ENCODE measurements at regions not wholly inside any gene's neighbourhood (a gene's known extent, or its start where the extent isn't known, plus 50 kb on each side); places are given as distances from the start of the nearest gene placed in this dataset.

GRCh38 chr1:217373761-217374701, 256.9 kb downstream of the GPATCH2 start:
- no peak overlapping the region for H3K27ac ChIP-seq
- no peak for DNase-seq (ENCODE audit: low spot score)
- H3K4me3 ChIP-seq = no peak overlapping the region
- TF ChIP-seq CTCF (IDR thresholded peaks at IDR 0.05) = no peak

GRCh38 chr1:217372049-217372970, 258.6 kb downstream of the GPATCH2 start:
- DNase-seq (ENCODE audit: low spot score) = no peak
- TF ChIP-seq CTCF (IDR thresholded peaks at IDR 0.05) = no peak
- no peak overlapping the region for H3K27ac ChIP-seq
- H3K4me3 ChIP-seq = no peak overlapping the region

GRCh38 chr1:217370757-217371156, 260.1 kb downstream of the GPATCH2 start:
- no peak for DNase-seq (ENCODE audit: low spot score)
- TF ChIP-seq CTCF (IDR thresholded peaks at IDR 0.05) = no peak
- no peak overlapping the region for H3K4me3 ChIP-seq
- no peak overlapping the region for H3K27ac ChIP-seq

GRCh38 chr1:217369996-217370551, 260.8 kb downstream of the GPATCH2 start:
- no peak for TF ChIP-seq CTCF (IDR thresholded peaks at IDR 0.05)
- Histone ChIP-seq H3K27ac (no peak overlapping the region), H3K4me3 (no peak overlapping the region)
- no peak for DNase-seq (ENCODE audit: low spot score)

- H3K4me3 ChIP-seq = no peak overlapping the region
- DNase-seq (ENCODE audit: low spot score) = no peak
- TF ChIP-seq CTCF (IDR thresholded peaks at IDR 0.05) = no peak
- no peak overlapping the region for H3K27ac ChIP-seq
Observed at GRCh38 chr1:217369271-217369981, 261.5 kb downstream of the GPATCH2 start.

- TF ChIP-seq CTCF (IDR thresholded peaks at IDR 0.05) = no peak
Observed at GRCh38 chr1:217364220-217364619, 266.7 kb downstream of the GPATCH2 start.

More at GRCh38 chr1:217364220-217364619, 266.7 kb downstream of the GPATCH2 start:
- Histone ChIP-seq H3K27ac (no peak overlapping the region), H3K4me3 (no peak overlapping the region)
- no peak for DNase-seq (ENCODE audit: low spot score)
